ENCODE measurements at regions not wholly inside any gene's neighbourhood (a gene's known extent, or its start where the extent isn't known, plus 50 kb on each side); places are given as distances from the start of the nearest gene placed in this dataset.

- Histone ChIP-seq H2AFZ (ENCODE audit: low read length) (no peak overlapping the region), H3K27me3 (ENCODE audit: low read length) (no peaks in the 10 kb centered on the region), H3K36me3 (ENCODE audit: low read depth, low read length) (no peaks in the 10 kb centered on the region), H3F3A (ENCODE audit: low read length, unreplicated experiment) (no peaks in the 10 kb centered on the region), H4K20me1 (ENCODE audit: low read length) (no peaks in the 10 kb centered on the region), H3K27ac (ENCODE audit: low read length) (no peak overlapping the region), H3K4me1 (ENCODE audit: insufficient read depth, low read length) (no peaks in the 10 kb centered on the region), H3K4me2 (ENCODE audit: low read length) (no peak overlapping the region), H3K4me3 (ENCODE audit: low read length) (no peak overlapping the region), H3K79me2 (ENCODE audit: low read length) (no peaks in the 10 kb centered on the region), H3K9me2 (replicated peaks; ENCODE audit: low read length) (no peaks in the 10 kb centered on the region), H3K9me3 (ENCODE audit: low read length) (no peaks in the 10 kb centered on the region), H3K9ac (ENCODE audit: low read length) (no peak overlapping the region)
- BruUV-seq (replicated peaks) = no TSS peak
- ATAC-seq (peak; percentile 42; the same call in 1 of the 2 replicates), DNase-seq (peak; percentile 76)
- no peak for TF ChIP-seq EZH2phosphoT487 (IDR thresholded peaks at IDR 0.05; ENCODE audit: borderline replicate concordance, low read length)
- TF ChIP-seq CTCF (conservative IDR thresholded peaks at IDR 0.05; ENCODE audit: low read depth, low read length) = no peak
- TF ChIP-seq EZH2 (IDR thresholded peaks at IDR 0.05; ENCODE audit: low read length, unreplicated experiment) = no peak
- ChIA-PET POLR2A (ENCODE audit: unreplicated experiment) (no interaction called here), CTCF (no interaction called here)
- intact Hi-C loops (cut with micrococcal nuclease) = no loop called here
These were observed 321.4 kb upstream of the LRFN5 start for GRCh38 chr14:41285186-41285748.

- no peaks in the 10 kb centered on the region for H3K9me3 ChIP-seq (ENCODE audit: low read length)
- H3K36me3 ChIP-seq (ENCODE audit: low read depth, low read length) = no peaks in the 10 kb centered on the region
- CTCF ChIA-PET = interaction anchor here (0.5 to 1.5 kb wide), 5 partner anchors 17 to 681 kb away, joined by 3 to 8 read pairs (median 3); no protein-coding TSS in a partner anchor
- POLR2A ChIA-PET (ENCODE audit: unreplicated experiment) = no interaction called here
- H3F3A ChIP-seq (ENCODE audit: low read length, unreplicated experiment) = no peaks in the 10 kb centered on the region
- H3K4me1 ChIP-seq (ENCODE audit: insufficient read depth, low read length) = no peaks in the 10 kb centered on the region
- H3K4me2 ChIP-seq (ENCODE audit: low read length) = no peak overlapping the region
- H3K27ac ChIP-seq (ENCODE audit: low read length) = no peak overlapping the region
- H2AFZ ChIP-seq (ENCODE audit: low read length) = no peak overlapping the region
- H3K4me3 ChIP-seq (ENCODE audit: low read length) = no peak overlapping the region
- H3K27me3 ChIP-seq (ENCODE audit: low read length) = no peaks in the 10 kb centered on the region
- ATAC-seq = peak; percentile 62
- DNase-seq = peak; percentile 66
- TF ChIP-seq EZH2 (IDR thresholded peaks at IDR 0.05; ENCODE audit: low read length, unreplicated experiment) (no peak), CTCF (conservative IDR thresholded peaks at IDR 0.05; ENCODE audit: low read depth, low read length) (peak; percentile 66), EZH2phosphoT487 (IDR thresholded peaks at IDR 0.05; ENCODE audit: borderline replicate concordance, low read length) (no peak)
- no peaks in the 10 kb centered on the region for H3K9me2 ChIP-seq (replicated peaks; ENCODE audit: low read length)
- no TSS peak for BruUV-seq (replicated peaks)
- intact Hi-C loops (cut with micrococcal nuclease) = loop anchor here (1.0 kb wide), 2 partner anchors 306 to 321 kb away; no protein-coding TSS in a partner anchor
- no peaks in the 10 kb centered on the region for H4K20me1 ChIP-seq (ENCODE audit: low read length)
- H3K9ac ChIP-seq (ENCODE audit: low read length) = no peak overlapping the region
- H3K79me2 ChIP-seq (ENCODE audit: low read length) = no peaks in the 10 kb centered on the region
These were observed 325.9 kb upstream of the LRFN5 start for GRCh38 chr14:41280745-41281144.

GRCh38 chr14:41277450-41277849 lies 329.2 kb upstream of the LRFN5 start:
- Histone ChIP-seq H3K4me1 (ENCODE audit: insufficient read depth, low read length) (no peaks in the 10 kb centered on the region), H4K20me1 (ENCODE audit: low read length) (no peaks in the 10 kb centered on the region), H3K9ac (ENCODE audit: low read length) (no peak overlapping the region), H3K27me3 (ENCODE audit: low read length) (no peaks in the 10 kb centered on the region), H3K36me3 (ENCODE audit: low read depth, low read length) (no peaks in the 10 kb centered on the region), H3K4me3 (ENCODE audit: low read length) (no peak overlapping the region), H3F3A (ENCODE audit: low read length, unreplicated experiment) (no peaks in the 10 kb centered on the region), H3K79me2 (ENCODE audit: low read length) (no peaks in the 10 kb centered on the region), H3K27ac (ENCODE audit: low read length) (no peak overlapping the region), H3K9me3 (ENCODE audit: low read length) (no peaks in the 10 kb centered on the region), H3K9me2 (replicated peaks; ENCODE audit: low read length) (no peaks in the 10 kb centered on the region), H2AFZ (ENCODE audit: low read length) (no peak overlapping the region), H3K4me2 (ENCODE audit: low read length) (no peak overlapping the region)
- ChIA-PET POLR2A (ENCODE audit: unreplicated experiment) (no interaction called here), CTCF (no interaction called here)
- no TSS peak for BruUV-seq (replicated peaks)
- intact Hi-C loops (cut with micrococcal nuclease) = loop anchor here (10.0 kb wide), 1 partner anchor 1293 kb away; no protein-coding TSS in a partner anchor
- no peak for ATAC-seq
- TF ChIP-seq EZH2 (IDR thresholded peaks at IDR 0.05; ENCODE audit: low read length, unreplicated experiment) (no peak), EZH2phosphoT487 (IDR thresholded peaks at IDR 0.05; ENCODE audit: borderline replicate concordance, low read length) (no peak), CTCF (conservative IDR thresholded peaks at IDR 0.05; ENCODE audit: low read depth, low read length) (no peak)
- DNase-seq = no peak
